Suprapubic skin (tissue), 3 donors: ENCODE measurements at regions not wholly inside any gene's neighbourhood (a gene's known extent, or its start where the extent isn't known, plus 50 kb on each side); places are given as distances from the start of the nearest gene placed in this dataset.

Experiments
- POLR2AphosphoS5 ChIP-seq, 3 donors: sonication (generic); formaldehyde crosslinking; IDR thresholded peaks; one replicate each; pipeline ENCODE4 v1.6.1; 2017; ENCODE audit warnings: antibody characterized with exemption in 3 of 3
- TF ChIP-seq, protein P1 (sequence below), 2 donors: fragments of 200-600 bp in 1 of 2; fragments of 450-650 bp in 1 of 2; sonication (generic) in 1 of 2; IDR thresholded peaks; one replicate each; pipeline ENCODE4 v1.5.1; 2016 to 2019; ENCODE audit warnings: antibody characterized with exemption in 2 of 2, mild to moderate bottlenecking in 1 of 2, moderate library complexity in 1 of 2

DNA sequence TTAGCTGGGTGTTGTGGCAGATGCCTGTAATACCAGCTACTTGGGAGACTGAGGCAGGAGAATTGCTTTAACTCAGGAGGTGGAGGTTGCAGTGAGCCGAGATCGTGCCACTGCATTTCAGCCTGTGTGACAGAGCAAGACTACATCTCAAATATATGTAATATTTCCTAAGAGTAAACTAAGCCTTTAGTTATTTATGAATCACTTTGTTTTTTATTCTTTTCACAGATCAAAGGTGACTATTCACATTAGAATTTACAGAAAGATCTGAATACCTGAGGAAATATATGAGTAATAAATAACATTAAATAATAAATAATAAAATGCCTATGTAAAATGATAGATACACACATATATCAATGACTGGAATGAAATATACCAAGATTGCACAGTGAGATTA, 630.8 kb upstream of the IMPG1 start:
- TF ChIP-seq, protein P1, sequence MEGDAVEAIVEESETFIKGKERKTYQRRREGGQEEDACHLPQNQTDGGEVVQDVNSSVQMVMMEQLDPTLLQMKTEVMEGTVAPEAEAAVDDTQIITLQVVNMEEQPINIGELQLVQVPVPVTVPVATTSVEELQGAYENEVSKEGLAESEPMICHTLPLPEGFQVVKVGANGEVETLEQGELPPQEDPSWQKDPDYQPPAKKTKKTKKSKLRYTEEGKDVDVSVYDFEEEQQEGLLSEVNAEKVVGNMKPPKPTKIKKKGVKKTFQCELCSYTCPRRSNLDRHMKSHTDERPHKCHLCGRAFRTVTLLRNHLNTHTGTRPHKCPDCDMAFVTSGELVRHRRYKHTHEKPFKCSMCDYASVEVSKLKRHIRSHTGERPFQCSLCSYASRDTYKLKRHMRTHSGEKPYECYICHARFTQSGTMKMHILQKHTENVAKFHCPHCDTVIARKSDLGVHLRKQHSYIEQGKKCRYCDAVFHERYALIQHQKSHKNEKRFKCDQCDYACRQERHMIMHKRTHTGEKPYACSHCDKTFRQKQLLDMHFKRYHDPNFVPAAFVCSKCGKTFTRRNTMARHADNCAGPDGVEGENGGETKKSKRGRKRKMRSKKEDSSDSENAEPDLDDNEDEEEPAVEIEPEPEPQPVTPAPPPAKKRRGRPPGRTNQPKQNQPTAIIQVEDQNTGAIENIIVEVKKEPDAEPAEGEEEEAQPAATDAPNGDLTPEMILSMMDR (IDR thresholded peaks at IDR 0.05) = no peak
- TF ChIP-seq POLR2AphosphoS5 (IDR thresholded peaks at IDR 0.05) = no peak
